Subcutaneous abdominal adipose tissue (tissue), 5 donors: ENCODE measurements at regions not wholly inside any gene's neighbourhood (a gene's known extent, or its start where the extent isn't known, plus 50 kb on each side); places are given as distances from the start of the nearest gene placed in this dataset.

Source experiments
- H3K27ac ChIP-seq: one replicate; pipeline ENCODE4 v1.7.0; 2013; ENCODE audit warnings: low read depth, mild to moderate bottlenecking, inconsistent platforms, low read length, moderate library complexity
- H3K27me3 ChIP-seq, 5 donors: one replicate each; pipeline ENCODE4 v1.7.0; 2013; ENCODE audit warnings: low read length in 5 of 5, inconsistent platforms in 1 of 5; ENCODE audit not compliant: control insufficient read depth in 5 of 5, insufficient read depth in 4 of 5
- H3K36me3 ChIP-seq, 5 donors: one replicate each; pipeline ENCODE4 v1.7.0; 2013; ENCODE audit warnings: low read length in 5 of 5; ENCODE audit not compliant: control insufficient read depth in 5 of 5, insufficient read depth in 5 of 5
- H3K4me1 ChIP-seq, 5 donors: one replicate each; pipeline ENCODE4 v1.7.0; 2013; ENCODE audit warnings: low read length in 5 of 5, mild to moderate bottlenecking in 3 of 5, moderate library complexity in 1 of 5; ENCODE audit not compliant: control insufficient read depth in 5 of 5, insufficient read depth in 5 of 5
- H3K4me3 ChIP-seq, 5 donors: one replicate each; pipeline ENCODE4 v1.7.0; 2013; ENCODE audit warnings: low read length in 5 of 5, low read depth in 1 of 5
- H3K9ac ChIP-seq, 5 donors: one replicate each; pipeline ENCODE4 v1.7.0; 2013; ENCODE audit warnings: low read length in 5 of 5, mild to moderate bottlenecking in 4 of 5, moderate library complexity in 3 of 5
- H3K9me3 ChIP-seq, 5 donors: one replicate each; pipeline ENCODE4 v1.7.0; 2013; ENCODE audit warnings: low read length in 5 of 5; ENCODE audit not compliant: control insufficient read depth in 5 of 5
- donor health status: healthy.
- donor health status: healthy.
- donor health status: healthy.
- donor health status: healthy.
- donor health status: healthy.

GRCh38 chr2:47265751-47266231, 89.5 kb upstream of the CALM2 start:
- Histone ChIP-seq H3K4me3 (no peak overlapping the region), H3K27ac (no peak overlapping the region), H3K9ac (no peak overlapping the region), H3K4me1 (peaks cover 0 to 17% (median 5%) of the 10 kb centered on the region in 5 donors), H3K9me3 (no peaks in the 10 kb centered on the region), H3K36me3 (no peaks in the 10 kb centered on the region), H3K27me3 (no peaks in the 10 kb centered on the region)

DNA sequence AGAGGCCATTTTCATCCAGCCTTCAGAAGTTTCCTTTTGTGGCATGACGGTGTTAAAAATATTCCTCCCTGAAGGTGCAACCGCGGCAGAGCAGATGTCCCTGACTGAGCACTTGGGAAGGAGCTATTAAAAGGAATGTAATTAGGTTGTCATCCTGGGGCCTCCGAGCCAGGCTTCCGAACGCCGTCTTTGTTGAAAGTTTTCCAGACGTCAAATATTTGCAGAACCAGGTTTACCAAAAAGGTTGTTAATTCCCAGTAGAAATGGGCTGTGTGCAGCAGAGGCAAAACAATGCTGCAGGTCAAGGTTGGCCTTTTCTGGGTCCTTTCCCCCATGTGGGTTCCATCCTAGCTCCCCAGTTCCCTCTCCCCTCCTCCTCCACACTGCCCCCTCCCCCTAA, 88.8 kb upstream of the CALM2 start:
- Histone ChIP-seq H3K9ac (no peak overlapping the region), H3K9me3 (no peaks in the 10 kb centered on the region), H3K4me3 (no peak overlapping the region), H3K27me3 (no peaks in the 10 kb centered on the region), H3K4me1 (peaks cover 0 to 12% (median 5%) of the 10 kb centered on the region in 5 donors), H3K36me3 (no peaks in the 10 kb centered on the region), H3K27ac (no peak overlapping the region)

GRCh38 chr2:47264686-47265085, 88.4 kb upstream of the CALM2 start:
- Histone ChIP-seq H3K4me1 (peaks cover 0 to 8% (median 5%) of the 10 kb centered on the region in 5 donors), H3K9ac (no peak overlapping the region), H3K9me3 (no peaks in the 10 kb centered on the region), H3K27ac (no peak overlapping the region), H3K27me3 (no peaks in the 10 kb centered on the region), H3K36me3 (no peaks in the 10 kb centered on the region), H3K4me3 (no peak overlapping the region)

GRCh38 chr2:47264143-47264542, 87.8 kb upstream of the CALM2 start:
- Histone ChIP-seq H3K9ac (no peak overlapping the region), H3K27me3 (no peaks in the 10 kb centered on the region), H3K9me3 (no peaks in the 10 kb centered on the region), H3K4me1 (peaks cover 0 to 2% (median under 1%) of the 10 kb centered on the region in 5 donors), H3K36me3 (no peaks in the 10 kb centered on the region), H3K4me3 (no peak overlapping the region), H3K27ac (no peak overlapping the region)

- peaks cover 0 to 2% (median 0%) of the 10 kb centered on the region in 5 donors for H3K4me1 ChIP-seq
- no peaks in the 10 kb centered on the region for H3K36me3 ChIP-seq
- no peak overlapping the region for H3K9ac ChIP-seq
- H3K27me3 ChIP-seq = no peaks in the 10 kb centered on the region
- no peaks in the 10 kb centered on the region for H3K9me3 ChIP-seq
- no peak overlapping the region for H3K4me3 ChIP-seq
- no peak overlapping the region for H3K27ac ChIP-seq
Observed at GRCh38 chr2:47262657-47263056, 86.3 kb upstream of the CALM2 start.

DNA sequence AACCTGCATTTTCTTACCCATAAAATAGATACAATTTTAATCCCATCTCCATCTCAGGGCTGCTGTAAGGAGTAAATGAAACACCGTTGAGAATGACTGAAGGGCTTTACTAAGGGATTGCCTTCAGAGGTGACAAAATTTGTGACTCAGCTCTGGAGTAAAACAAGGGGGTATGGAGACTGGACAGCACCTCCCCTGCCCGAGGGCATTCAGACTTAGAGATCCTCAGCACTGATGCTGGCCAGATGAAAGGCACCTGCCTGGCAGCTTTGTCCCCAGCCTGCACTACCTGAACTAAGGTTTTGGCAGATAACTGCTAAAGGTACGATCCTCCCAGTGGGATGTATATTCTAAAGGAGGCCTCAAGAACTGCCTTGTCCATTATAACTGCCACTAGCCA, 84.7 kb upstream of the CALM2 start:
- Histone ChIP-seq H3K27me3 (no peaks in the 10 kb centered on the region), H3K4me3 (no peak overlapping the region), H3K27ac (no peak overlapping the region), H3K9ac (no peak overlapping the region), H3K36me3 (no peaks in the 10 kb centered on the region), H3K9me3 (no peaks in the 10 kb centered on the region), H3K4me1 (peaks cover 0 to 1% (median 0%) of the 10 kb centered on the region in 5 donors)

DNA sequence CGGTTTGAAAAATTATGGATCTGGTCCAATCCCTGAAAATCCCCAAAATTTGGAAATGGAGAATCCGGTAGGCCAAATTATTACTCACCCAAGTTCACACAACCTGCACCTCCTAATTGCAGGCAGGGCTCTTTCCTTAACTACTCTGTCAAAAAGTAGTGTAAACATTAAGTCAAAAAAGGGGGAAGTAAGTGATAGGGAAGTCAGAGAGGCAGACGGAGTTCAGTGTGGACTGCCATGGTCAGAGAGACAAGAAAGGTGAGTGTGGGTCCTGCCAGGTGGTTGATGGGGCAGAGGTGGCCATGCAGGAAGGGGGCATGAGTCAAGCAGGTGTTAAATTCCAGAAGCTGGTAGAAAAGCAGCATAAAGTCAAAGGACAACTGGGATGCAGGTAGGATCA, 83.5 kb upstream of the CALM2 start:
- no peak overlapping the region for H3K27ac ChIP-seq
- H3K36me3 ChIP-seq = no peaks in the 10 kb centered on the region
- no peaks in the 10 kb centered on the region for H3K4me1 ChIP-seq
- H3K4me3 ChIP-seq = no peak overlapping the region
- no peak overlapping the region for H3K9ac ChIP-seq
- no peaks in the 10 kb centered on the region for H3K27me3 ChIP-seq
- H3K9me3 ChIP-seq = no peaks in the 10 kb centered on the region

DNA sequence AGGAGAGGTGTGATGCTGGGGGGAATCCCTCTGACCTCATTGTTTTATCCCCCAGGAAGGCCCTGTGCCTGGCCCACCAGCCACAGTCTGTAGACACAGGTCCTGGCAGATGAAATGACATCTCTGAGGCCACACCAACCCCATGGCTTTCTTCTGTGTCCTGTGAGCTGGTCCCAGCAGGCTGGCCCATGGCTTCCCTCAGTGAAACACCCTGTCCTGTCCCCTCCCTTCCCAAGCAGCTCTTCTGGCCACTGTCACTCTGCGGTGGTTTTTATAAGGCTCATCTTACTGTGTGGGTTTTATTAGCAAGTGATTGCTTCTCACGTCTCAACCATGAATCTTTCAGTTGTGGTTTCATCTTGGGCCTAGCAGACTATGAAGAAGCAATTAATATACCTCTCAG, 81.6 kb upstream of the CALM2 start:
- no peak overlapping the region for H3K27ac ChIP-seq
- H3K4me1 ChIP-seq = no peaks in the 10 kb centered on the region

DNA sequence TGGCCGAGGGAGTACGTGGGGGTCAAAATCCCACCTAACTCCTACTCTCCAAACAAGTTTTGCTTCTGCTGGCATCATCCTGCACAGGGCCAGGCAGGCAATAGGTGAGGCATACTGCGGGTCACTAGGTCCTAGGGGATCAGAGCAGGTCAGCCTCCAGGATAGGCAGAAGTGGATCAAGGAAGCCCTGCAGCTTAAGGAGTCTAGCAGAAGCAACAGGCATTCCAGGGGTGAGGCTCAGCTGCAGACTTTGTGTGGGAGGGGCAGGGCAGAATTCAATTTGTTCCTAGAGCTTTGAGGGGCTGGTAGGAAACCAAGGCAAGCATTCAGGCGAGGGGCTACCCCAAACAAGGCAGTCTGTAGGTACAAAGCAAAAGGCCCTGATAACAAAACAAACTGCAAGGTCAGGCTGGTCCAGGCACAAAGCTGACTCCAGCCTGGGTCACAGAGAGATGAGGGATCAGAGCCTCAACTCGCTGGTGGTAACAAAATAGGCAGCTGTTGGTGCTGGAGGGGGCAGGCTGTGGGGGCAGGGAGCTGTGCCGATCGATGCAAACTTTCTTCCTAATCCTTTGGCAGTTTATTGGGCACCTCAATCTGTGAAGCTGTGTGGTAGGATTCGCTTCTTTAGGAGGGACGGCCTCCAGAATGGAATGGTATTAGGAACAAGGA, 80.2 kb upstream of the CALM2 start:
- H3K9ac ChIP-seq = no peak overlapping the region
- no peaks in the 10 kb centered on the region for H3K36me3 ChIP-seq
- no peak overlapping the region for H3K27ac ChIP-seq
- no peaks in the 10 kb centered on the region for H3K4me1 ChIP-seq
- no peak overlapping the region for H3K4me3 ChIP-seq
- no peaks in the 10 kb centered on the region for H3K9me3 ChIP-seq
- H3K27me3 ChIP-seq = no peaks in the 10 kb centered on the region

More for the DNA sequence above, 81.6 kb upstream of the CALM2 start:
- Histone ChIP-seq H3K36me3 (no peaks in the 10 kb centered on the region), H3K27me3 (no peaks in the 10 kb centered on the region), H3K9me3 (no peaks in the 10 kb centered on the region), H3K4me3 (no peak overlapping the region), H3K9ac (no peak overlapping the region)

- Histone ChIP-seq H3K4me3 (no peak overlapping the region), H3K27ac (no peak overlapping the region), H3K4me1 (no peaks in the 10 kb centered on the region), H3K9me3 (no peaks in the 10 kb centered on the region), H3K36me3 (no peaks in the 10 kb centered on the region), H3K27me3 (no peaks in the 10 kb centered on the region), H3K9ac (no peak overlapping the region)
Observed at GRCh38 chr2:47255794-47256193, 79.5 kb upstream of the CALM2 start.
